H9 (cell line): ENCODE measurements at regions not wholly inside any gene's neighbourhood (a gene's known extent, or its start where the extent isn't known, plus 50 kb on each side); places are given as distances from the start of the nearest gene placed in this dataset.

Source experiments
- DNase-seq: peaks from one replicate; pipeline ENCODE4 v3.0.0-alpha.2; 2017
- H2AFZ ChIP-seq: one replicate; pipeline ENCODE4 v1.6.1; 2013; ENCODE audit warnings: mild to moderate bottlenecking, low read length, control low read depth, moderate library complexity
- H2AK5ac ChIP-seq: 2 replicates; pipeline ENCODE4 v1.6.1; 2013; ENCODE audit warnings: low read length, control low read depth, mixed read lengths; ENCODE audit not compliant: insufficient read length
- H2BK120ac ChIP-seq: one replicate; pipeline ENCODE4 v1.6.1; 2013; ENCODE audit warnings: low read depth, mild to moderate bottlenecking, low read length, control low read depth, inconsistent platforms; ENCODE audit not compliant: poor library complexity, severe bottlenecking
- H2BK12ac ChIP-seq: 2 replicates; pipeline ENCODE4 v1.6.1; 2013; ENCODE audit warnings: low read length, control low read depth, mixed read lengths, low read depth; ENCODE audit not compliant: insufficient read length
- H2BK15ac ChIP-seq: 2 replicates; pipeline ENCODE4 v1.6.1; 2013; ENCODE audit warnings: low read depth, low read length, control low read depth
- H2BK20ac ChIP-seq: one replicate; pipeline ENCODE4 v1.6.1; 2013; ENCODE audit warnings: low read depth, mild to moderate bottlenecking, low read length, control low read depth, inconsistent platforms; ENCODE audit not compliant: poor library complexity, severe bottlenecking
- H2BK5ac ChIP-seq: 2 replicates; pipeline ENCODE4 v1.6.1; 2013; ENCODE audit warnings: low read length, control low read depth, mixed read lengths; ENCODE audit not compliant: insufficient read length
- H3K14ac ChIP-seq: 2 replicates; pipeline ENCODE4 v1.6.1; 2013; ENCODE audit warnings: low read length, control low read depth; ENCODE audit not compliant: insufficient read depth
- H3K18ac ChIP-seq: 2 replicates; pipeline ENCODE4 v1.6.1; 2013; ENCODE audit warnings: low read depth, mild to moderate bottlenecking, mixed read lengths, low read length, control low read depth; ENCODE audit not compliant: insufficient read length
- H3K23ac ChIP-seq: 2 replicates; pipeline ENCODE4 v1.6.1; 2013; ENCODE audit warnings: low read length, control low read depth, mixed read lengths, low read depth; ENCODE audit not compliant: insufficient read length
- H3K23me2 ChIP-seq: 2 replicates; pipeline ENCODE4 v1.6.1; 2013; ENCODE audit warnings: low read depth, mild to moderate bottlenecking, mixed read lengths, low read length, control low read depth; ENCODE audit not compliant: insufficient read length, poor library complexity, severe bottlenecking
- H3K27ac ChIP-seq: 2 replicates; pipeline ENCODE4 v1.5.1; 2013; ENCODE audit warnings: low read length, control low read depth, mixed read lengths, low read depth; ENCODE audit not compliant: insufficient read length
- H3K27me3 ChIP-seq: 2 replicates; pipeline ENCODE4 v1.6.1; 2013; ENCODE audit warnings: low read length, control low read depth, inconsistent platforms; ENCODE audit not compliant: insufficient read depth
- H3K4ac ChIP-seq: 2 replicates; pipeline ENCODE4 v1.6.1; 2013; ENCODE audit warnings: low read depth, mild to moderate bottlenecking, control low read depth, inconsistent platforms, low read length, moderate library complexity
- H3K4me1 ChIP-seq: 2 replicates; pipeline ENCODE4 v1.6.1; 2013; ENCODE audit warnings: low read length, control low read depth, inconsistent platforms; ENCODE audit not compliant: insufficient read depth
- H3K4me2 ChIP-seq: 2 replicates; pipeline ENCODE4 v1.6.1; 2013; ENCODE audit warnings: low read length, control low read depth, mixed read lengths; ENCODE audit not compliant: insufficient read length, insufficient read depth
- H3K56ac ChIP-seq: 2 replicates; pipeline ENCODE4 v1.6.1; 2013; ENCODE audit warnings: low read depth, mild to moderate bottlenecking, mixed read lengths, low read length, control low read depth; ENCODE audit not compliant: insufficient read length
- H3K79me1 ChIP-seq: 2 replicates; pipeline ENCODE4 v1.6.1; 2013; ENCODE audit warnings: low read depth, mild to moderate bottlenecking, moderate library complexity, low read length, control low read depth, inconsistent platforms; ENCODE audit not compliant: insufficient read depth, poor library complexity, severe bottlenecking
- H3K79me2 ChIP-seq: 2 replicates; pipeline ENCODE4 v1.6.1; 2013; ENCODE audit warnings: low read length, control low read depth, inconsistent platforms; ENCODE audit not compliant: insufficient read depth
- H3K9ac ChIP-seq: 2 replicates; pipeline ENCODE4 v1.6.1; 2013; ENCODE audit warnings: low read length, control low read depth, mixed read lengths; ENCODE audit not compliant: insufficient read length; ENCODE audit errors: extremely low read depth
- H3K9me3 ChIP-seq: one replicate; pipeline ENCODE4 v1.6.1; 2013; ENCODE audit warnings: low read depth, low read length, inconsistent platforms; ENCODE audit not compliant: control insufficient read depth
- H3T11ph ChIP-seq: one replicate; pipeline ENCODE4 v1.6.1; 2013; ENCODE audit warnings: mild to moderate bottlenecking, low read length, control low read depth, inconsistent platforms
- H4K20me1 ChIP-seq: one replicate; pipeline ENCODE4 v1.6.1; 2013; ENCODE audit not compliant: control insufficient read depth, insufficient read length, insufficient read depth
- H4K5ac ChIP-seq: 2 replicates; pipeline ENCODE4 v1.6.1; 2013; ENCODE audit warnings: low read depth, mild to moderate bottlenecking, mixed read lengths, low read length, control low read depth; ENCODE audit not compliant: insufficient read length
- H4K8ac ChIP-seq: replicated peaks from 2 replicates; pipeline ENCODE4 v1.6.1; 2013; ENCODE audit warnings: low read length, control low read depth, mixed read lengths, low read depth; ENCODE audit not compliant: insufficient read length
- H4K91ac ChIP-seq: 2 replicates; pipeline ENCODE4 v1.6.1; 2013; ENCODE audit warnings: low read depth, mild to moderate bottlenecking, moderate library complexity, mixed read lengths, low read length, control low read depth; ENCODE audit not compliant: insufficient read length
- H3K27ac Mint-ChIP-seq, 3 experiments: 2 replicates in 2 of 3; 3 replicates in 1 of 3; pipeline ENCODE4 v1.8.0; 2020 to 2021; ENCODE audit warnings: mixed read lengths in 3 of 3, mild to moderate bottlenecking in 1 of 3, moderate library complexity in 1 of 3
- H3K27me3 Mint-ChIP-seq: 2 replicates; pipeline ENCODE4 v1.8.0; 2021; ENCODE audit warnings: low read depth, mild to moderate bottlenecking, moderate library complexity, mixed read lengths
- H3K36me3 Mint-ChIP-seq, 3 experiments: 2 replicates in 2 of 3; 3 replicates in 1 of 3; pipeline ENCODE4 v1.8.0; 2020 to 2021; ENCODE audit warnings: low read depth in 3 of 3, mixed read lengths in 3 of 3; ENCODE audit not compliant: insufficient read depth in 1 of 3
- H3K4me1 Mint-ChIP-seq, 2 experiments: 2 replicates each; pipeline ENCODE4 v1.8.0; 2020; ENCODE audit warnings: mixed read lengths in 2 of 2
- H3K4me3 Mint-ChIP-seq, 2 experiments: 2 replicates in 1 of 2; 3 replicates in 1 of 2; pipeline ENCODE4 v1.8.0; 2020 to 2021; ENCODE audit warnings: mild to moderate bottlenecking in 2 of 2, mixed read lengths in 2 of 2, moderate library complexity in 1 of 2
- H3K9me3 Mint-ChIP-seq, 2 experiments: 2 replicates in 1 of 2; 3 replicates in 1 of 2; pipeline ENCODE4 v1.8.0; 2020; ENCODE audit warnings: mild to moderate bottlenecking in 2 of 2, mixed read lengths in 2 of 2, moderate library complexity in 1 of 2
- CTCF ChIP-seq: fragments of 200-600 bp; sonication (generic); conservative IDR thresholded peaks from 3 replicates; pipeline ENCODE4 v1.8.0; 2021; ENCODE audit warnings: antibody characterized with exemption, mild to moderate bottlenecking
- WGBS: extraction: QIAGEN DNeasy Blood & Tissue Kit; methylation state at CpG from one replicate; pipeline ENCODE4 v1.1.7; 2013; ENCODE audit warnings: missing lambda C conversion rate, low lambda C conversion rate, mixed read lengths; ENCODE audit not compliant: insufficient read length; ENCODE audit errors: extremely low coverage; 5-methylcytosine and 5-hydroxymethylcytosine counted together

- H4K91ac ChIP-seq, result no peak overlapping the region
- DNase-seq, result no peak
Observed at GRCh38 chr6:140009286-140009685, 634.8 kb upstream of the CITED2 start.

More at GRCh38 chr6:140009286-140009685, 634.8 kb upstream of the CITED2 start:
- Mint-ChIP-seq H3K4me3 (no peak overlapping the region), H3K9me3 (peaks cover 10 to 15% of the 10 kb centered on the region in 2 experiments), H3K27me3 (no peaks in the 10 kb centered on the region), H3K36me3 (peaks cover 0 to 17% (median under 1%) of the 10 kb centered on the region in 3 experiments; a peak in 3 of 7 replicates), H3K4me1 (peaks cover under 1% of the 10 kb centered on the region in 2 experiments; a peak in 2 of 4 replicates), H3K27ac (no peak overlapping the region; a peak in 1 of 7 replicates)
- Histone ChIP-seq H3K9ac (no peak overlapping the region), H3K27ac (no peak overlapping the region), H3K79me2 (no peaks in the 10 kb centered on the region), H3K4ac (no peak overlapping the region), H3K14ac (no peak overlapping the region), H3K79me1 (no peaks in the 10 kb centered on the region), H4K5ac (no peak overlapping the region), H3K4me1 (no peaks in the 10 kb centered on the region), H2BK20ac (no peak overlapping the region), H3K56ac (no peak overlapping the region), H2AFZ (no peak overlapping the region), H4K8ac (no peak overlapping the region), H3K27me3 (no peaks in the 10 kb centered on the region), H4K20me1 (no peaks in the 10 kb centered on the region), H3K9me3 (no peaks in the 10 kb centered on the region), H3K4me2 (no peak overlapping the region), H2BK5ac (no peak overlapping the region), H2BK15ac (no peak overlapping the region), H3K23me2 (no peaks in the 10 kb centered on the region), H2AK5ac (no peak overlapping the region), H3T11ph (no peak overlapping the region), H3K18ac (no peak overlapping the region), H2BK120ac (no peak overlapping the region), H2BK12ac (no peak overlapping the region), H3K23ac (no peak overlapping the region)
- TF ChIP-seq CTCF, result no peak
- no CpG with 5 or more reads among the region's 3 CpGs for WGBS
